SK-N-SH (cell line): ENCODE measurements at regions not wholly inside any gene's neighbourhood (a gene's known extent, or its start where the extent isn't known, plus 50 kb on each side); places are given as distances from the start of the nearest gene placed in this dataset.

ENCODE experiments used
- CTCF ChIP-seq: fragments of 200-600 bp; sonication (generic); IDR thresholded peaks from 2 replicates; pipeline ENCODE4 v1.6.1; 2017; ENCODE audit warnings: antibody characterized with exemption, mild to moderate bottlenecking, moderate library complexity
- EP300 ChIP-seq, 2 experiments: IDR thresholded peaks; 2 replicates each; pipeline versions ENCODE4 v1.4.0 to v1.6.1; 2012; ENCODE audit warnings: borderline replicate concordance in 1 of 2, low read depth in 1 of 2, low read length in 1 of 2
- FOXM1 ChIP-seq: IDR thresholded peaks from 2 replicates; pipeline ENCODE4 v1.4.0; 2012; ENCODE audit warnings: low read depth, mild to moderate bottlenecking
- GABPA ChIP-seq: IDR thresholded peaks from 2 replicates; pipeline ENCODE4 v1.4.0; 2012; ENCODE audit warnings: low read depth, mild to moderate bottlenecking
- GATA2 ChIP-seq: sonication (generic); formaldehyde crosslinking; IDR thresholded peaks from 2 replicates; pipeline ENCODE4 v1.5.0; 2020; ENCODE audit warnings: mild to moderate bottlenecking, missing genetic modification reagents
- MAX ChIP-seq: IDR thresholded peaks from 2 replicates; pipeline ENCODE4 v1.4.0; 2012; ENCODE audit warnings: low read depth
- MXI1 ChIP-seq: IDR thresholded peaks from 2 replicates; pipeline ENCODE4 v1.6.1; 2012; ENCODE audit warnings: mild to moderate bottlenecking, low read depth, low read length, improper control_type of control experiment
- NRF1 ChIP-seq: IDR thresholded peaks from 2 replicates; pipeline ENCODE4 v1.6.1; 2012; ENCODE audit warnings: low read depth, mild to moderate bottlenecking, low read length
- PBX3 ChIP-seq: IDR thresholded peaks from 2 replicates; pipeline ENCODE4; 2012
- POLR2AphosphoS5 ChIP-seq: IDR thresholded peaks from 2 replicates; pipeline ENCODE4 v1.6.1; 2012; ENCODE audit warnings: low read depth, low read length
- RCOR1 ChIP-seq: fragments of 150-350 bp; IDR thresholded peaks from 2 replicates; pipeline ENCODE4 v1.6.1; 2017; ENCODE audit warnings: antibody characterized with exemption, low read length
- REST ChIP-seq: IDR thresholded peaks from 2 replicates; pipeline ENCODE4 v1.6.1; 2012; ENCODE audit warnings: mild to moderate bottlenecking, low read depth, low read length, moderate library complexity
- USF2 ChIP-seq: fragments of 150-350 bp; IDR thresholded peaks from 2 replicates; pipeline ENCODE4 v1.6.1; 2017; ENCODE audit warnings: antibody characterized with exemption, low read length, low read depth, borderline replicate concordance

GRCh38 chr21:15252431-15252830 lies 187.6 kb upstream of the NRIP1 start:
- TF ChIP-seq CTCF (no peak), USF2 (no peak), MXI1 (no peak), GATA2 (CRISPR knock-in tag) (no peak), REST (no peak), MAX (no peak), POLR2AphosphoS5 (no peak), NRF1 (no peak), EP300 (IDR thresholded peaks at IDR 0.05; ENCODE audit: borderline replicate concordance in 1 of 2, low read depth in 1 of 2, low read length in 1 of 2) (no peak), PBX3 (no peak), GABPA (no peak), RCOR1 (no peak), FOXM1 (no peak)
